Stimulated activated CD8-positive, alpha-beta memory T cell treated with anti-CD3 and anti-CD28 coated beads, Interleukin-4, amount 100 ng/mL, for 1 hour (primary cell): ENCODE measurements at regions not wholly inside any gene's neighbourhood (a gene's known extent, or its start where the extent isn't known, plus 50 kb on each side); places are given as distances from the start of the nearest gene placed in this dataset.
"Not testable (repeated sequence)": the region's sequence is repeated elsewhere in the genome, so short reads cannot be mapped to it uniquely, and the experiment has no call there.

Source experiments
- DNase-seq, 2 donors: peaks; one replicate each; pipeline ENCODE4 v3.0.0-alpha.2; 2020; ENCODE audit warnings: low read depth in 2 of 2, low spot score in 1 of 2

- no peak for DNase-seq
These were observed 934.4 kb upstream of the SLITRK1 start for GRCh38 chr13:84816567-84817105.

DNA sequence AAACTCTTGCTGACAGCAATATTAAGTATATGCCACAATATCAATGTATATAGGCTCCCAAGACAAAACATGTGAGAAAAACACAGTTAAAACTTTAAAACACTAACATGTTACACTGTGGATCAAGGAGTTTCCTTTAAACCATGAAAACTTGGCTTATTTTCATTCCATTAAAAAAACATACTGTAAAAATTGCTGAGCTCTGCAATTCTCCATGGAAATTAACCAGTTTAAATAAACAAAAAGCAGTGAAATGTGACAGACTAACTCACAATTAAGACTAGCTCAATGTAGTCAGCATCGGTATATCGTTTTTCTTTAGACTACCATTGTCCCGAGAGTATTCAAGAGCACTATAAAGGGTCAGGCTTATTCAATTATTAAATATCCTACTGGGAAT lies 930.5 kb upstream of the SLITRK1 start:
- no peak for DNase-seq

DNA sequence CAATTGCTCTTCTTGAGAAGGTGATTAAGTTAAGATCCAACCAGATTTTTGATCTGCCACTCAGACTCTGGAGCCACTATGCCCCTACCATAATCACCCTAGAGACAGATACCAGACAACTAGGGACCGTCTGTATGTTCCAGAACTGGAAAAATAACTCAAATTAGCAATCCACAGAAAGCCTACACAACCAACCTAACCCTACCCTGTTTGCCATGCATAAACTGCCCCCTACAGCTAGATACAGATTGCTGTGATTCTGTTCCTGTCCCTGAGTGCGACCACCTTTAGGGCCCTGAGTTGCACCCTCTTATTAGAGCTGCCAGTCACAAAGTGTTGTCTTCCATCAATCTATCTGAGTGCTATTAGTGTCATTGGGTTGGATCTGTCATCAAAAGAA lies 929.8 kb upstream of the SLITRK1 start:
- no peak for DNase-seq

DNA sequence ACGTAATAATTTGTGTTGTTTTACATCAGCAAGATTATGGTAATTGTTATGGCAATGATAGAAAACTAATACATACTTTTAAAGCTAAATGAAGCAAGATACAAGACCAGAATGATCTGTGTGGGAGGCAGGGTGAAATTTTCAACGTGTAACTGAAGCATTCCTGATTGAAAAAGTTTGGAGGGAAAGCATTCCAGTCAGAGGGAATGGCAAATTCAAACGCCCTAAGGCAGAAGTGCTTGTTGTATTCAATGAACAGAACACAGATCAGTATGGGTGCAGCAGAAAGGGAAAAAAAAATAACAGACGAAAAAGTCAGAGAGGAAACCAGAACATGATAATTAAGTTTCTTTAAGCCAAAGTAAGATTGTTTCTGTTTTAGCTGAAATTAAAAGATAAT lies 928.5 kb upstream of the SLITRK1 start:
- DNase-seq: no peak

GRCh38 chr13:84802073-84802472 lies 919.8 kb upstream of the SLITRK1 start:
- no peak for DNase-seq

GRCh38 chr13:84784443-84785153 lies 902.3 kb upstream of the SLITRK1 start:
- DNase-seq: no peak

DNA sequence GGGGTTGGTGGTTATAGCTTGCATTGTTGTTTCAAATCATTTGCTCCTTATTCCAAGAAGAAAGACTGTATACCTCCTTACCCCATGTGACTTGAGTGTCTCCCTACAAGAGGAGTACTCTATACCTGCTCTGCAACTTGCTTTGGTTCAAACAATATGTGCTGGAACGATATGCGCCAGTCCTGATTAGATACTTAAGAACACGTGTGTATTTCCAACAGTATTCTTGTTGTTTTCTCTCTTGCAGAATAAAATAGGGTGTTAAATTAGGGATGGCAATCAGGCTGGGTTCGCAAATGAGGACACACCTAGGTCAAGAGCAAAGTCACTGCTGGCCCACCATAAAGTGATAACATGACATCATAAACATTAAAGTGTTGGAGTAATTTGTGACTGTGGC lies 895.0 kb upstream of the SLITRK1 start:
- DNase-seq: no peak

DNA sequence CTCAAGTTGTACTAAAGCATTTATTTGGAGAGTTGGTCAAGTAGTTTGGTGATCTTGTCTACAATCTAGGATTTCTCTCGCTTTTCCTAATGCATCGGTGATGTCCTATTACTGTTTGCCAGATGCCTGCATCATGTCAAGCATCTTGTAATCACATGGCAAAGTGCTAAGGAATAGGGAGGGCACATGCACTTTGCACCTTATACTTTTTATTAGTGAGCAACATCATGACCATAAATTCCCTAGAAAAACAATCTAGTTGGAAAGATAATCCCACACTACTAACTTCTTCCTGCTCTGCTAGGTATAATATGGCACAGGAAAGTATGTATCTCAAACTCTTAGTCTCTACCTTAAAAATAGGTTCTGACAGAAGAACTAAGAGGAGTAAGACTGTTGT lies 894.3 kb upstream of the SLITRK1 start:
- DNase-seq: no peak

GRCh38 chr13:84775920-84776319 lies 893.6 kb upstream of the SLITRK1 start:
- not testable (repeated sequence) for DNase-seq

DNA sequence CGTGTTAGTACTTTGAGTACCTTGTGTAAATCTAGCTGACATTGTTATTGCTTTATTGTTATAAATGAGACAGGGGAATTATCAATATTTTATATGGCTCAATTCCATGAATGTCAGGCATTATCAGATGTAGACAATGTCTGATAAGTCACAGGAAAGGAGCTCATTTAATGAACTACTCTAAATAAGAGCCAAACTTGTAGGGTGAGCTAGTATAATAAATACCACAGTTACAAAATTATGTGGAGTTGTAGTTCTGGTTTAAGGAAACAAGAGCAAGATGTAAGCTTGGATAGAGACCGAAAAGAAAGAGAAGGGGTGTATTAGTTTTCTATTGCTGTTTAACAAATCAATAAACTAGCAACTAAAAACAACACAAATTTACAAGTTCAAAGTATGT lies 891.8 kb upstream of the SLITRK1 start:
- DNase-seq: no peak

DNA sequence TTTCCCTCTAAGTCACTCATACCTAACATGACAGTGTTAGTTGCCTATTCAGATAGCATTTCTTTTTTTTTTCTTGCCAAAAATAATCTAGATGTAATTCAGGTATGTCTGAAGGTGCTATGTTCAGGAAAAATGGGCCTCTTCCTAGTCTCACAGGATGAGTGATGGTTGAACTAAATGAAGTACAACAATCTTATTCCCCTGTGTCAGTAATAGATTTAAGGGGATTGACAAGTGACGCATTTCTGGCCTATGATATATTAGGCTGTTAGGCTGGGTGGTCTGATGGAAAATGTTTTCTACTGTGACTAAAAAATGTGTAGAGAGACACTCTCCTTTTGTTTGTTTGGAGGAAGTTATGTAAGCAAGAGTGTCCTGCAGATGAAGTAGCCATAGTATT lies 878.7 kb upstream of the SLITRK1 start:
- DNase-seq: no peak

DNA sequence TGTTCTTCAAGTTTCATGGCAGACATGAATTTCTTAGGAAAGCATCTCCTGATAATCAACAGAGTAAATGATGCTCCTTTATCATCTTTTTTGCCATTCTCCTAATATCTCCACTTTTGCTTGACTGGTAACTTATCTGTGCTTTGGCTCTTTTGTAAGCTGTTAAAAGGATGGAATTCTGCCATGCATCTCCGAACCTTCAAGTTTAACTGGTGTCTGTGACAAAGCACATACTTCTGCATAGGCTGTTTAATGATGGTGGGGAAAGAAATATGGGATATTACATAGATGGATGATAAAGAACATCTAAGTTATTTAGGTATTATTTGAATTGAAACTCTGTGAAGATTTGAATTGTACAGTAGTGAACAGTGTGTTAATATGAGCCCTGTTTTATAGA lies 866.9 kb upstream of the SLITRK1 start:
- no peak for DNase-seq

GRCh38 chr13:84745051-84745551 lies 862.8 kb upstream of the SLITRK1 start:
- no peak for DNase-seq

DNA sequence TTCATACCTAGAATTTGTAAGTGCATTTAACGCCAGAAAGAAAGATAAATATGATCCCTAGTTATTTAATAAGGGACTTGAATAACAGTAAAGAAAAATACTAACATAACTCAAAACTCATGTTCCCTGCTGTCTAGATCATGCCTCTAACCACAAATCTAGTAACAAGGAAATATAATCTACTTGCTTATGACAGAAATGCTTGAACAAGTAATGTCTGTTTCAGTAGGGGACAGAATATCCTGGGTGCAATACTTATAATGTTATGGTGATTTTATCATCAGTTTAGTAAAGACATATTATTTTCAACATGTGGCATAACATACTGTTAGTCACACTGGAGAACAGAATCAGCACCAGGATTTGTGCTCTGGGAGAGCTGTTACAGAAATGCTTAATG lies 861.9 kb upstream of the SLITRK1 start:
- DNase-seq: no peak

- no peak for DNase-seq
These were observed 859.0 kb upstream of the SLITRK1 start for GRCh38 chr13:84741253-84741652.

- DNase-seq: no peak
These were observed 856.7 kb upstream of the SLITRK1 start for GRCh38 chr13:84739021-84739420.

DNA sequence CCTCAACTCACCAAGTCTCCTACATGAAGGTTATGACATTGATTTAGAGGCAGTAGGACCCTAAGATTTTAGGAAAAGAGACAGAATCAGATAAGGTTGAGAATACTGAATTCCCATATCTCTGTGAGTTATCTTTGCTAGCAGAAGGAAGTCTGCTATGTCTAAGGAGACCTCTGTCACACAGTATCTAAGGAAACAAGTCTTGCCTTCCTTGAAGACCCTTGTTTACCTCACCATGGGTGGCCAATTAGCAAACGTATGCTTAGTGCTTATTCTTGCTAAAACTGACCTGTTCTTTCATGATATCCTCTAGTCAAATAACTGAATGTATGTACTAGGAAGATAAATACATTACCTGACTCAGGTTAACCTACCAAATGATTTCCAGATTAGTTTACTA lies 855.4 kb upstream of the SLITRK1 start:
- no peak for DNase-seq

GRCh38 chr13:84730376-84730775 lies 848.1 kb upstream of the SLITRK1 start:
- no peak for DNase-seq

DNA sequence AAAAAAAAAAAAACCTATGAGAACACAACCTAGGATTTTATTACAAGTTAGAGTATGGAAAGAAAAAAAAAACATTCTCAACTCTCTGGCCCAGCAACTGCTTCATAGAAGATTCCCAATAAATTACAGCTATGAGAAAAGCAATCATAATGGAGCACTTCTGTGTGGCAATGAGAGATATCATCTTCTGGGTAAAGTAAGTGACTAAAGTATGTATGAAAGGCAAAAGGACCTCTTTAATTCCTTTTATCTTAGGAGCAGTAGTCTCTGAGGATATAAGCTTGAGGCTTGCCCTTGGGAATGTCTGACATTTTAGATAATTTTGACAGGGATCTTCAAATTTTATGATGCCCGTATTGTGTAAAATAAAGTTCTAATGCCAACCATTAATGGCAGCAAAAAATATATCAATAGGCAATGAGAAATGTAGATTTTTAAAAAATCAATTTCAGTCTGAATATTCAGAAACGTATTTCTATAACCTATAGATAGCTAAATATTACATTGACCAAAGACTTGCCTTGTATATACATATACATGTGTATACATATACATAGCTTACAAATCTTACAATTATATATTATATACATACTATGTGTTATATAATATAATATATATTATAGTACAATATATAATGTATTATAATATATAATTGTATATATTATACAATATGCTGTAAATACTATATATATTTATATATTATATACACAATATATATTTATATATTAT lies 823.9 kb upstream of the SLITRK1 start:
- no peak for DNase-seq

GRCh38 chr13:84702174-84702573 lies 819.9 kb upstream of the SLITRK1 start:
- no peak for DNase-seq

GRCh38 chr13:84697591-84697990 lies 815.3 kb upstream of the SLITRK1 start:
- not testable (repeated sequence) for DNase-seq

- DNase-seq: no peak
These were observed 804.7 kb upstream of the SLITRK1 start for GRCh38 chr13:84686973-84687372.
